CD4-positive, alpha-beta T cell treated with Interferon gamma for 1 hour (primary cell): ENCODE measurements at regions not wholly inside any gene's neighbourhood (a gene's known extent, or its start where the extent isn't known, plus 50 kb on each side); places are given as distances from the start of the nearest gene placed in this dataset.
"Not testable (repeated sequence)": the region's sequence is repeated elsewhere in the genome, so short reads cannot be mapped to it uniquely, and the experiment has no call there.

Experiments
- DNase-seq: peaks from one replicate; pipeline ENCODE4 v3.0.0-alpha.2; 2020

DNA sequence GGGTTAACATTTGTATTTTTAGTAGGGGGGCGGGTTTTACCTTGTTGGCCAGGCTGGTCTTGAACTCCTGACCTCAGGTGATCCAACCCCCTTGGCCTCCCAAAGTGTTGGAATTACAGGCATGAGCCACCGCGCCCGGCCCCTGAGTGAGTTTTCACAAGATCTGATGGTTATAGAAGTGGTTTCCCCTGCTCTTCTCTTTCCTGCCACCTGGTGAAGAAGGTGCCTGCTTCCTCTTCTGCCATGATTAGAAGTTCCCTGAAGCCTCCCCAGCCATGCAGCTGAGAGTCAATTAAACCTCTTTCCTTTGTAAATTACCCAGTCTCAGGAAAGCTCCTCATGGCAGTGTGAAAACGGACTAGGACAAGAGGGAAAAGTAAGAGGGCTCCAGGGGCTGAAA, 259.1 kb upstream of the PLET1 start:
- no peak for DNase-seq

DNA sequence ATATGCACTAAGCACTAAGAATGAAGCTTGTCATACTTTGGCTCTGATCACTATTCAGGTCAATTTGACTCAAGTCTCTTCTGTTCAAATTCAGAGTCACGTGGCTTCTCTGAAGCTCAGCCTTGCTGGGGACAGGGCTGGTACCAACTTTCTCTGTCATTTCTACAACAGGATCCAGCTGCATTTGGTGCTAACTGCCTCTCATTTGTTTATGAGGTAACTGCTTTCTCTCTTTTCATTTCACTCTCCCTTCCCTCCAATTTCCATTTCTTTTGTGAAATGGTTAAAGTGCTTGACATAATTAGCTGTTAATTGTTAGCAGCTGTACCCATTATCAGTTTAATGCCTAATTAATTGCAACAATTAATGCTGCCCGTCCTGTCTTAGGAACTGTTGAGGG, 259.7 kb upstream of the PLET1 start:
- DNase-seq, result no peak

GRCh38 chr11:112522536-112522935, 261.9 kb upstream of the PLET1 start:
- no peak for DNase-seq

GRCh38 chr11:112523031-112523430, 262.4 kb upstream of the PLET1 start:
- no peak for DNase-seq

DNA sequence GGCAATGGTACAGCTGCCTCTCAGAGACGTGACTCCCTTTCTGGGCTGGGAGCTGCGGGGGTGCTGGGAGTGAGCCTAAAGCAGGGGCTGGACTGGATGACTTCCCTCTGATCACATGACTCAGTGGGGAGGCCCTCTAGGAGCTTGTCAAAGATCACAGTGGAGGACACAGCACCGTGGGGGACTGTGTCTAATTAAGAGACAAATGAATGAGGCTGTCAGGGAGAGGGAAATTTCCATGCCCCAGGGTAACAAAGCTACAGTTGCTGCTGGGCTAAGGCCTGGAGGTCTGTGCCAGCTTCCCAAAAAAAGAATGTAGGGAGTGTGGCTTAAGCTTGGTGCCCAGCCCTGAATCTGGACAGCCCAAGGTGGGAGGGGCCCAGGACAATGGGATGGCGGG, 262.8 kb upstream of the PLET1 start:
- DNase-seq, result no peak

DNA sequence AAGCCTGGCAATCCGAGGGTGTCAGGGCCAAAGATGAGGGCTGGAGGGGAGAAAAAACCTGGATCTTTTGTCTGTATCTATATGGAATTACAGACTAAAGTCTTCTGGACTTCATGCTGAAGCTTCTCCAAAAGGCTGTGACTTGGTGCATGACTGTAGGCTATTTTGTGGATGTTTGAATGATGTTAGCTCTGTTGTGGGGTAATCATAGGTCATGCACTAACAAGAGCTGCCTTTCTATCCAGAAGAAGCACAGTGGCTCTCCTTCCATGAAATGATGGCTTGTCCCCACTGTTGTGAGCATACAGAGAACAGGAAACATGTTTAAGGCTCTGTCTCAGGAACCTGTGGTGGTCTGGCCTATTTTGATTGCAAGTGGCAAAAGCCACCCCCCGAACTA, 263.3 kb upstream of the PLET1 start:
- DNase-seq, result no peak

- no peak for DNase-seq
Measured at GRCh38 chr11:112524798-112525197, 264.1 kb upstream of the PLET1 start.

DNA sequence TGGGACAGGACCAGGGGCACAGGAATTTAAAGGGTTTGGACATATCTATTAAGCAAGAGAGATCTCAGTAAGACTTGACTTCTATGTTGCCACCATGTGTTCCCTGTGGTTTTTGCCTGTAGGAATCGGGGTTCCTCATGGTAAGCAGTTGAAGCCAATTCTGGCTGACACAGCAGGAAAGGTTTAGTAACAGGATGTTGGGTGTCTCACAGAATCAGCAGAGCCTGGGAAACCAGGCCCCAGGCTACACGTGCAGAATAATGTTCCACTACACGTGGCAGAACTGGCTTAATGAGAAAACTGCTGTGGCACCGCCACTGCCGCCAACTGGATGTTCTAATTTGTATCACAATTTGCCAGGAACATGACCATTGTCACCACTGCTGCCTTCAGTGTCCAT, 264.6 kb upstream of the PLET1 start:
- no peak for DNase-seq

DNA sequence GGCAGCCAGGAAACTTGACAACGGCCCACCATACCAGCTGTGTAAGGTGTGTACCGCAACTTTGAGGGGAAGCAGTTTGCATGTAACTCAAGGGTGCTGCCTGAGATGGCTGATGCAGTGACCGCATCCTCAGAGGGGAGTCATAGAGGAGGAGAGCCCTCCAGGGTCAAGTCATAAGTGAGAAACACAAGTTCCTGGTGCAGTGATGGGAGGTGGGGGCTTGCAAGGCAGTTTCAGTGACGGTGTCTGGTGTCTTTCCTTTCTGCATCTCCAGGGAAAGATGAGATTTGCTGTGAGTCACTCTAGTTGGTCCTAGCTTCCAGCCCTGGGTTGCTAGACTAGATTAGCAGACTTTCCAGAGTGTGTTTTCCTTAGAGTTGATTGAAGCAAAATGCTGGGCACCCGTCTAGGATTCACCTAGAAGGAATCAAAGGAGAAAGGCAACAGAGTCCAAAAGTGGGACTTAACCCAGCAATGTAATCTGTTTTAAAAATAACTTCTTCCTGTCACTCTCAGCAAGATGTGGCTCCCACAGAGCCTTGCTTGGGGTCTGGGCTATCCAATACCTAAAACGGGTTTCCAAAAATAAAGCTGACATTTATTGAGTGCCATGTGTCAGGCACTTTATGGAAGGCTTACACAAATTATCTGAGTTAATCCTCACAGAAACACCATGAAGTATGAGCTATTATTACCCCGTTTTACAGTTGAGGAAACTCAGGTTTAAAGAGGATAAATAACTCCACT, 265.4 kb upstream of the PLET1 start:
- no peak for DNase-seq

GRCh38 chr11:112526699-112527416, 266.2 kb upstream of the PLET1 start:
- no peak for DNase-seq

DNA sequence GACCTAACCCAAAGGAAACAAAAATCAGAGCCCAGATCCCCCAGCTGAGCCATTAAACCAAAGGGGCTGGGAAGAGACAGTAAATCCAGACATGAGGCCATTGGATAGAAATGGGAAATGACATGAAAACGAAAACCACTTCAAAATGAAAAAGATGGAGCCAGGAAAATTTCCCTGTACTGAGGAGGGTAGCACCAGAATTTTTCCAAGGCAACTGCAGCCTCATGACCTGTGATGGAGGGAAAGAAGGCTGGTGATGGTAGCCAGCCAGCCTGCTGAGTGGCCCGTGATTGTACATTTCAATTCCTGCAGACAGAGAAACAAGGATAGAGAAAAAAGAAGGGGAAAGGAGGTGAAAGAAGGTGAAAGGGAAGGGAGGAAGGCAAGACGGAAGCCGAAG, 268.4 kb upstream of the PLET1 start:
- no peak for DNase-seq

DNA sequence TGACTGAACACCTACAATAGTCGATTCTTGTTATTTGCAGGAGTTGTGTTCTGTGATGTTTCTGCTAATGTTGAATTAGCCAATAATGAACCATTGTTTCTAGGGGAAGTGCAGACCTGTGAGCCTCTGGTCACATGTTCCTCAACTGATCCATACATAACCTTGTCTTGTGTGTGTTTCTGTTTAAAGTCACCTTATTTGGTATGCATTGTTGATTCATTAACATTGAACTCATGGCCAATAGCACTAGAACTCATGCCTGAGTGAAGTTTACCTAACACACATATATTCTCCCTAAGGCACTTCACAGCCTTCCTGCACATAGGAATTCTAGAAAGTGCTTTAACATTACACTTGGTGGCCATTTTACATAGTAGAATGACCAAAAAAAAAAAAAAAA, 271.8 kb upstream of the PLET1 start:
- DNase-seq, result no peak

DNA sequence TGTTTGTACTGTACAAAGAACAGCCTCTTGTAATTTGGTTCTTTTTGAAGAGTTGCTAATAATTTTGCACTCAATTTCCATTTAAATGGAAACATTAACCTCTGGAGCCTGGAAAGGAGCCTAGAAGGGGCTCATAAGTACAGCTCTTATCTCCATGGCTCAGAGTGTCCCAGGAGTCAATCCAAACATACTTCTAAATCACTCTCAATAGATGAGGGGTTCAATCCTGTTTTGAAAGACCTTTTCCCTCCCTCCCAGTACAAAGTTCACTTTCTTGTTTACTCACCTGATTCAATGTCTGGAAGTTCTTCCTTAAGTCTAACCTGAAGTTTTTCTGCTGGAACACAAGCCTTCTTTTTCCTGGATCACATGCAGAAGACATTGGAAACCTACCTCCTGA, 273.0 kb upstream of the PLET1 start:
- no peak for DNase-seq

DNA sequence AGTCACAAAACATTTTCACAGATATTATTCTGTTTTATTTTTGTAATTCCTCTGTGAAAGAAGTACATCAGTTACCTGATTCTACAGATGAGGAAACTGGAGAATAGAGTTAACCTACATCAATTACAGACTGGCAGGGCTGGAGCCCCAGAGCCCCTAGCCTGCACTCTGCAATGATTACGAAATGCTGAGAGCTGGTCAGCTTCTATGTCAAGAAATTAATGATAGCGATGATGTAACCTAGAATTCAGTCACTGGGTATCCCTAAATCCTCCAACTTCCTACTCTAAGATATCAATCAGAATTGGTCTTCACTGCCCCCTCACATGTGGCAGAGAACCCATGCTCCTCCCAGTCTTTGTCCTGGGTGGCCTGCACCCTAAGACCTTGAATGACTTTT, 273.5 kb upstream of the PLET1 start:
- DNase-seq, result no peak

DNA sequence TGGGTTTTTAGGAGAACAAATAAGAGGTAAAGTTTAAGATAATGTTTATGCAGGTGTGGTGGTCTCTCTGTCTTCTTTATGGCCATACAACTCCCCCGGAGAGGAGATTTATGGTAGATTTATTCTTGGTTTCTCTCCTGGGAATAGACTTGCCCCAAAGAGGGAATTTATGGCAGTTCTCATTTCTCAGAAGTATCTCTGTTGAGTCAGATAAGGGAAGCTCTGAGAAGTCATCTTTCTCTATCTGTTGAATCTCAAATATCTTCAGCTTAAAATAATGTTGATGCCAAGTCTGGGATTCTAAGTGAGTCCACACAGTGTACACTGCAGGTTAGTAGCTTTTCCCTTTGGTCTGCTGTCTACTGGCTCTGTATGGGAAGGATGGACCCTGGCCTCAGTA, 276.4 kb upstream of the PLET1 start:
- DNase-seq, result no peak

DNA sequence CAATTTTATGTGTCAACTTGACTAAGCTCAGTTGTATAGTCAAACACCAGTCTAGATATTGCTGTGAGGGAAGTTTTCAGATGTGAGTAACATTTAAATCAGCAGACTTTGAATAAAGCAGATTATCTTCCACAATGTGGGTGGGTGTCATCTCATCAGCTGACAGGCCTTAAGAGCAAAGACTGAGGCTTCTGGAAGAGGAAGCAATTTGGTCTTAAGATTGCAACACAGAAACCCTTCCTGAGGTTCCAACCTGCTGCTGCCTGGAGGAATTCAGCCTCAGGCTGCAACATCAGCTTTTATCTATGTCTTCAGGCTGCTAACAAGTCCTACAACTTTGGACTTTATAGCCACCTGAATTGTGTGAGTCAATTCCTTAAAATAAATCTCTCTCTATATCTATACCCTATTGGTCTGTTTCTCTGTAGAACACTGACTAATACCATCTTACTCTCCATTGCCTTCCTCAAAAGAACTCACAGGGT, 277.2 kb upstream of the PLET1 start:
- DNase-seq, result no peak

GRCh38 chr11:112538534-112539280, 278.0 kb upstream of the PLET1 start:
- no peak for DNase-seq

GRCh38 chr11:112539281-112539555, 278.6 kb upstream of the PLET1 start:
- not testable (repeated sequence) for DNase-seq

DNA sequence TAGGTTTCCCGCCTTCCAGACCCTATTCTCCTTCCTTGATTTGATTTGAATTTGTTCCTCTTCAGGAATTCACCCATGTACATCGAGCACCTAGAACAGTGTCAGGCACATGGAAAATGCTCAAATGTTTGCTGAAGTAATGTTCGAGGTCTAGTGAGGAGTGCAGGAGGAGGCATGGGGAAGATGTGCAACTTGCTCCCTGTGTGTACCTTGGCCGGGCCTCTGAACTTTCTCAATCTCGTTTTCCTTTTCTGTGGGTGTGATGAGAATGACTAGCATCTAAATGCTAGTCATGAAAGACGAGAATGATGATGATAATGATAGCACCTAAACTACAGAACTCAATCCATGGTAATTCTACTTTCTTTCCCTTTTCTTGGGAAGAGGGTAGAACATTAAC, 279.1 kb upstream of the PLET1 start:
- DNase-seq, result no peak

GRCh38 chr11:112540261-112540660, 279.6 kb upstream of the PLET1 start:
- DNase-seq, result no peak

DNA sequence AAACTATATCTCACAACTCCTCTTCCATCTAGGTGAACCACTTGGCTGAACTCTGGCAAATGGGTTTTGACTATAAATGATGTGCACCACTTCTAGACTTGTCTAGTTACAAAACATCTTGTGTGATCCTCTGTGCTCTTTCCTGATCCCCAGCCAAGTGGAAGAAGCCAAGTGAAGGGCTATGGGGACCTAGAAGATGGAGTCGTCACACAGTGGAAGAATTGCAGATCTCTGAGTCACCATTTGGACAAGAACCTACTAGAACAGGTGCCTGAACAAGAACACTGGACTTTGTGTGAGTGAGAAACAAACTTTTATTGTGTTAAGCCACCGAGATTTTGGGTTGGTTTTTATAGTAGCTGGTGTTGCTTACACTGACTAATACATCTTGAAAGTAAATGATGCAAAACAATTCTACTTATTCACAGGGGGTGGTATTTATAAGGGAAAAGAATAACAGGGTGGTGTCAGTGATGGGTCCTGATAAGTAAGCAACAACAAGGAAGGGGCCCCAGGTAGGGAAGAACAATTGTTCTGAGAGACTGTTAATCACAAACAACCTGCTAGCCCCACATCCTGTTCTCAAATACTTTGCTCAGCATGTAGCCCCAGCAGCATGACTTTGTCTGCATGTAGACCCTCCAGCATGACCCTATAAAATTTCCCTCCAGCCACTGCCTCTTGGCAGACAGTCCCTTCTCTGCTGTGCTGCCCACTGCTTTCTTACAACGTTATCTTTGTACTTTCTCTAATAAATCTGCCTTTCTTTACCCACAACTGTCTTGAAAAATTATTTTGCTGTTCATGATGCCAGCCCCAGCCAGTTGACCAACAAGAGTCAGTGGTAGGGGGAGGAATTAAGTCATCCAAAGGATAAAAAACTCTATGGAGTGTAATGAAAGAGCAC, 280.7 kb upstream of the PLET1 start:
- DNase-seq, result no peak

GRCh38 chr11:112542479-112542878, 281.8 kb upstream of the PLET1 start:
- no peak for DNase-seq

DNA sequence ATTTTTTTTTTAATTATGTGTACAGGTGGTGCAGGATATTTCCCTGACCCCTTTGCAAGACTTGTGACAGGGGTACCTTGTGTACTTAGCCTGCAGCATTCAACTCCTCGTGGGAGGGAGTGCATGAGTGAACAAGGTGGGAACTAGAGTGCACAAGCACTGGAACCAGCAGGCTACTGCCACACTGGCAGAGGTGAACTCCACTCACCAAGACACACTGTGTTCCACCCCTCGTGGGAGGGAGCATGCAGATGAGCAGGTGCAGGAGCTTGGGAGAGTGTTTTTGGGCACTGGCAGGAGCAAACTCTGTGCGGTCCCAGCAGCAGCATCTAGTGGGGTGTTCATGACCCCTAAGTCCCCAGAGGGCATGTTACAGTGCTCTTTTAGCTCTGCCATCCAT, 282.7 kb upstream of the PLET1 start:
- no peak for DNase-seq
